ENCODE measurements at regions not wholly inside any gene's neighbourhood (a gene's known extent, or its start where the extent isn't known, plus 50 kb on each side); places are given as distances from the start of the nearest gene placed in this dataset.

GRCh38 chr1:203406446-203407045 is 55.6 kb upstream of the FMOD start:
- TF ChIP-seq CTCF (IDR thresholded peaks at IDR 0.05) (no peak), POLR2A (IDR thresholded peaks at IDR 0.05) (no peak)

Measured in uterus (tissue), 2 donors.